IPS-18c (cell line): ENCODE measurements at regions not wholly inside any gene's neighbourhood (a gene's known extent, or its start where the extent isn't known, plus 50 kb on each side); places are given as distances from the start of the nearest gene placed in this dataset.
A peak's percentile ranks its signal among the peaks of the same experiment; 100 is the strongest.
"Not testable (repeated sequence)": the region's sequence is repeated elsewhere in the genome, so short reads cannot be mapped to it uniquely, and the experiment has no call there.

Source experiments
- H3K4me3 ChIP-seq: 2 replicates; pipeline ENCODE4 v1.7.0; 2013; ENCODE audit warnings: low read depth, mild to moderate bottlenecking, low read length, moderate library complexity; ENCODE audit not compliant: insufficient read depth
- H3K9me3 ChIP-seq: one replicate; pipeline ENCODE4 v1.6.1; 2013; ENCODE audit warnings: mild to moderate bottlenecking, low read length, moderate library complexity; ENCODE audit not compliant: control insufficient read depth, insufficient read depth

- H3K9me3 ChIP-seq, H3K4me3 ChIP-seq: not testable (repeated sequence)
Observed at GRCh38 chr14:106480287-106480686, 953.9 kb downstream of the TMEM121 start.

- H3K4me3 ChIP-seq, H3K9me3 ChIP-seq: not testable (repeated sequence)
Observed at GRCh38 chr14:106482213-106482612, 955.8 kb downstream of the TMEM121 start.

- no peak overlapping the region for H3K4me3 ChIP-seq
- H3K9me3 ChIP-seq: peaks cover 27% of the 10 kb centered on the region
Observed at GRCh38 chr14:106487600-106487999, 961.2 kb downstream of the TMEM121 start.

GRCh38 chr14:106488291-106488690 lies 961.9 kb downstream of the TMEM121 start:
- Histone ChIP-seq H3K9me3 (peaks cover 30% of the 10 kb centered on the region), H3K4me3 (no peak overlapping the region; the same call in 1 of the 2 replicates)

- H3K9me3 ChIP-seq: peaks cover 33% of the 10 kb centered on the region
Observed at GRCh38 chr14:106489112-106489881, 962.9 kb downstream of the TMEM121 start.

GRCh38 chr14:106490442-106490841 lies 964.1 kb downstream of the TMEM121 start:
- no peak overlapping the region for H3K4me3 ChIP-seq
- peaks cover 33% of the 10 kb centered on the region for H3K9me3 ChIP-seq

More at GRCh38 chr14:106489112-106489881, 962.9 kb downstream of the TMEM121 start:
- H3K4me3 ChIP-seq: no peak overlapping the region; the same call in 1 of the 2 replicates

GRCh38 chr14:106491851-106492250 lies 965.5 kb downstream of the TMEM121 start:
- Histone ChIP-seq H3K4me3 (no peak overlapping the region), H3K9me3 (peaks cover 33% of the 10 kb centered on the region)

- H3K9me3 ChIP-seq: peaks cover 35% of the 10 kb centered on the region
- no peak overlapping the region for H3K4me3 ChIP-seq
Observed at GRCh38 chr14:106493962-106494823, 967.8 kb downstream of the TMEM121 start.

- no peak overlapping the region for H3K4me3 ChIP-seq
- peaks cover 17% of the 10 kb centered on the region for H3K9me3 ChIP-seq
Observed at GRCh38 chr14:106500571-106500970, 974.2 kb downstream of the TMEM121 start.

GRCh38 chr14:106501898-106502297 lies 975.5 kb downstream of the TMEM121 start:
- Histone ChIP-seq H3K9me3 (peaks cover 14% of the 10 kb centered on the region), H3K4me3 (no peak overlapping the region)

- peaks cover 23% of the 10 kb centered on the region for H3K9me3 ChIP-seq
- H3K4me3 ChIP-seq: no peak overlapping the region
Observed at GRCh38 chr14:106505366-106505765, 979.0 kb downstream of the TMEM121 start.

GRCh38 chr14:106506881-106507305 lies 980.5 kb downstream of the TMEM121 start:
- Histone ChIP-seq H3K4me3 (no peak overlapping the region), H3K9me3 (peaks cover 23% of the 10 kb centered on the region)

- no peak overlapping the region for H3K4me3 ChIP-seq
- H3K9me3 ChIP-seq: peaks cover 23% of the 10 kb centered on the region
Observed at GRCh38 chr14:106507354-106507753, 981.0 kb downstream of the TMEM121 start.

- Histone ChIP-seq H3K9me3 (peaks cover 22% of the 10 kb centered on the region), H3K4me3 (no peak overlapping the region)
Observed at GRCh38 chr14:106508216-106508615, 981.8 kb downstream of the TMEM121 start.

GRCh38 chr14:106509176-106509575 lies 982.8 kb downstream of the TMEM121 start:
- Histone ChIP-seq H3K4me3 (peak overlapping the region; percentile 15; the same call in 1 of the 2 replicates), H3K9me3 (peaks cover 22% of the 10 kb centered on the region)

- Histone ChIP-seq H3K4me3 (no peak overlapping the region), H3K9me3 (peaks cover 22% of the 10 kb centered on the region)
Observed at GRCh38 chr14:106509807-106510206, 983.4 kb downstream of the TMEM121 start.

- H3K9me3 ChIP-seq: peaks cover 22% of the 10 kb centered on the region
- peak overlapping the region; percentile 9; the same call in 1 of the 2 replicates for H3K4me3 ChIP-seq
Observed at GRCh38 chr14:106511006-106511799, 984.8 kb downstream of the TMEM121 start.
